A673 (cell line): ENCODE measurements at regions not wholly inside any gene's neighbourhood (a gene's known extent, or its start where the extent isn't known, plus 50 kb on each side); places are given as distances from the start of the nearest gene placed in this dataset.

Experiments
- CTCF ChIP-seq: fragments of 300-800, 200-600 bp; sonication (generic); conservative IDR thresholded peaks from 2 replicates; pipeline ENCODE4 v1.5.1; 2017; ENCODE audit warnings: low read depth, mild to moderate bottlenecking, antibody characterized with exemption, low read length, moderate library complexity, mixed read lengths
- EZH2 ChIP-seq: fragments of 200-600 bp; sonication (generic); IDR thresholded peaks from 2 replicates; pipeline ENCODE4 v1.6.1; 2017; ENCODE audit warnings: borderline replicate concordance, low read depth, mild to moderate bottlenecking, mixed read lengths, antibody characterized with exemption, low read length; ENCODE audit not compliant: poor library complexity, severe bottlenecking

- no peak for TF ChIP-seq CTCF
- no peak for TF ChIP-seq EZH2
These were observed 72.2 kb upstream of the HPCAL1 start for GRCh38 chr2:10230499-10230898.
